HCT116 (cell line): ENCODE measurements at regions not wholly inside any gene's neighbourhood (a gene's known extent, or its start where the extent isn't known, plus 50 kb on each side); places are given as distances from the start of the nearest gene placed in this dataset.

Source experiments
- ATAC-seq: fragments of 200-7000 bp; cut with Tn5 transposase; 2 replicates; pipeline ENCODE4 v1.9.1; 2020; ENCODE audit warnings: mild to moderate bottlenecking, moderate library complexity
- BruUV-seq: library from RNA; stranded (reverse); fragments of 400-500 nt; replicated peaks from 2 replicates; lab custom pipeline; 2021; lab: Mats Ljungman, UMichigan
- CTCF ChIA-PET: fragments of 300-600 bp; sonication (Branson Sonifier 250); formaldehyde crosslinking; loops from one replicate; lab custom pipeline; 2021; ENCODE audit warnings: antibody characterized with exemption; lab: Charles Lee
- POLR2A ChIA-PET: fragments of 300-600, 350-600 bp; sonication (Branson Sonifier 250); formaldehyde crosslinking; loops from one replicate; lab custom pipeline; 2021; ENCODE audit warnings: antibody characterized with exemption; lab: Charles Lee
- RAD21 ChIA-PET, 2 experiments: fragments of 300-600 bp; sonication (Branson Sonifier 250); formaldehyde crosslinking; loops; one replicate each; lab custom pipeline; 2023; ENCODE audit warnings: low total read pairs in 2 of 2; ENCODE audit not compliant: uncharacterized antibody in 2 of 2, unreplicated experiment in 2 of 2, low non-redundant PET in 1 of 2; lab: Charles Lee
- DNase-seq: peaks from one replicate; pipeline ENCODE4 v3.0.0-alpha.2; 2010; ENCODE audit warnings: low read depth, low spot score
- H2AFZ ChIP-seq: fragments of 200-600 bp; shearing (Covaris generic), sonication (generic); 2 replicates; pipeline ENCODE4 v1.6.1; 2017; ENCODE audit warnings: low read depth, mixed run types, mixed read lengths, antibody characterized with exemption, low read length; ENCODE audit not compliant: poor library complexity, severe bottlenecking
- H3K27ac ChIP-seq: 2 replicates; pipeline ENCODE4 v1.5.1; 2012; ENCODE audit warnings: low read depth, low read length
- H3K27me3 ChIP-seq: fragments of 200-600 bp; sonication (generic); 2 replicates; pipeline ENCODE4 v1.6.1; 2016; ENCODE audit warnings: mixed run types, low read length, mixed read lengths; ENCODE audit not compliant: insufficient read depth
- H3K36me3 ChIP-seq, 2 experiments: fragments of 200-500 bp in 1 of 2; fragments of 200-600 bp in 1 of 2; sonication (Bioruptor generic) in 1 of 2; sonication (generic) in 1 of 2; 2 replicates each; pipeline versions ENCODE4 v1.5.1 to v1.6.1; 2014 to 2016; ENCODE audit warnings: low read length in 2 of 2, inconsistent platforms in 1 of 2, mixed read lengths in 1 of 2, mixed run types in 1 of 2; ENCODE audit not compliant: insufficient read depth in 2 of 2, control insufficient read depth in 1 of 2
- H3K4me1 ChIP-seq, 2 experiments: fragments of 200-600 bp in 1 of 2; sonication (generic) in 1 of 2; 2 replicates each; pipeline versions ENCODE4 v1.5.1 to v1.6.1; 2012 to 2017; ENCODE audit warnings: low read length in 2 of 2, inconsistent platforms in 1 of 2, mild to moderate bottlenecking in 1 of 2, mixed read lengths in 1 of 2, mixed run types in 1 of 2, moderate library complexity in 1 of 2; ENCODE audit not compliant: insufficient read depth in 2 of 2, control insufficient read depth in 1 of 2
- H3K4me2 ChIP-seq: fragments of 200-600 bp; sonication (generic); 2 replicates; pipeline ENCODE4 v1.6.1; 2017; ENCODE audit warnings: mixed run types, low read length, mixed read lengths
- H3K4me3 ChIP-seq, 2 experiments: fragments of 200-600 bp in 1 of 2; sonication (generic) in 1 of 2; replicated peaks in 1 of 2; 2 replicates each; pipeline ENCODE4 v1.5.1; 2011 to 2016; ENCODE audit warnings: low read length in 2 of 2, control low read depth in 1 of 2, low read depth in 1 of 2, mild to moderate bottlenecking in 1 of 2, mixed read lengths in 1 of 2, mixed run types in 1 of 2
- H3K79me2 ChIP-seq: fragments of 200-600 bp; sonication (generic); 2 replicates; pipeline ENCODE4 v1.6.1; 2017; ENCODE audit warnings: mild to moderate bottlenecking, mixed run types, low read length, moderate library complexity, mixed read lengths; ENCODE audit not compliant: insufficient read depth
- H3K9ac ChIP-seq: fragments of 200-600 bp; sonication (generic); 2 replicates; pipeline ENCODE4 v1.6.1; 2016; ENCODE audit warnings: low read length, mixed read lengths
- H3K9me2 ChIP-seq: fragments of 200-600 bp; sonication (generic), shearing (Covaris generic); 2 replicates; pipeline ENCODE4 v1.6.1; 2017; ENCODE audit warnings: mixed run types, mild to moderate bottlenecking, moderate library complexity; ENCODE audit not compliant: insufficient read depth
- H3K9me3 ChIP-seq, 2 experiments: fragments of 200-500 bp in 1 of 2; fragments of 200-600 bp in 1 of 2; sonication (Bioruptor generic) in 1 of 2; sonication (generic) in 1 of 2; 2 replicates each; pipeline ENCODE4 v1.6.1; 2014 to 2017; ENCODE audit warnings: low read length in 2 of 2, mixed read lengths in 2 of 2, inconsistent platforms in 1 of 2, low read depth in 1 of 2, mild to moderate bottlenecking in 1 of 2, mixed run types in 1 of 2, moderate library complexity in 1 of 2; ENCODE audit not compliant: control insufficient read depth in 1 of 2, insufficient read depth in 1 of 2
- H4K20me1 ChIP-seq: fragments of 200-600 bp; sonication (generic), shearing (Covaris generic); 2 replicates; pipeline ENCODE4 v1.6.1; 2017; ENCODE audit warnings: mixed run types, mild to moderate bottlenecking, moderate library complexity; ENCODE audit not compliant: insufficient read depth
- CEBPB ChIP-seq: IDR thresholded peaks from 2 replicates; pipeline ENCODE4 v1.6.1; 2012; ENCODE audit warnings: low read depth
- CTCF ChIP-seq, 3 experiments: fragments of 200-600 bp in 1 of 3; sonication (generic) in 1 of 3; IDR thresholded peaks in 2 of 3; conservative IDR thresholded peaks in 1 of 3; 2 replicates each; pipeline ENCODE4 v1.5.1; 2012 to 2017; ENCODE audit warnings: low read depth in 2 of 3, low read length in 2 of 3, antibody characterized with exemption in 1 of 3, borderline replicate concordance in 1 of 3, control low read depth in 1 of 3, mild to moderate bottlenecking in 1 of 3, mixed read lengths in 1 of 3, mixed run types in 1 of 3, moderate library complexity in 1 of 3; ENCODE audit not compliant: insufficient read depth in 1 of 3
- EZH2 ChIP-seq: fragments of 200-600 bp; sonication (generic); IDR thresholded peaks from 2 replicates; pipeline ENCODE4 v1.6.1; 2017; ENCODE audit warnings: antibody characterized with exemption, mixed run types
- POLR2A ChIP-seq: IDR thresholded peaks from 2 replicates; pipeline ENCODE4 v1.7.0; 2011; ENCODE audit warnings: borderline replicate concordance; ENCODE audit not compliant: insufficient read depth, insufficient read length; ENCODE audit errors: extremely low read depth
- POLR2AphosphoS5 ChIP-seq: IDR thresholded peaks from 2 replicates; pipeline ENCODE4 v1.6.1; 2011; ENCODE audit warnings: mild to moderate bottlenecking, low read depth, low read length, moderate library complexity
- REST ChIP-seq: IDR thresholded peaks from 2 replicates; pipeline ENCODE4 v1.6.1; 2012; ENCODE audit warnings: low read depth
- SIN3A ChIP-seq: IDR thresholded peaks from 2 replicates; pipeline ENCODE4 v1.6.1; 2012; ENCODE audit warnings: low read depth
- SRF ChIP-seq: IDR thresholded peaks from 2 replicates; pipeline ENCODE4 v1.6.1; 2012; ENCODE audit warnings: low read depth
- TCF7L2 ChIP-seq: IDR thresholded peaks from 2 replicates; pipeline ENCODE4 v1.7.0; 2011; ENCODE audit warnings: borderline replicate concordance, inconsistent platforms; ENCODE audit not compliant: insufficient read depth, insufficient read length; ENCODE audit errors: extremely low read depth
- ZBTB33 ChIP-seq: IDR thresholded peaks from 2 replicates; pipeline ENCODE4 v1.6.1; 2011; ENCODE audit warnings: mild to moderate bottlenecking, low read length, moderate library complexity; ENCODE audit not compliant: insufficient replicate concordance; ENCODE audit errors: extremely low read depth
- intact Hi-C: fragments of 100-400 bp; cut with micrococcal nuclease; formaldehyde crosslinking; loops from 2 replicates; pipeline ENCODE4 v1.10.0; 2022

- no peak overlapping the region for H3K4me2 ChIP-seq
- no peaks in the 10 kb centered on the region for H4K20me1 ChIP-seq
- no peaks in the 10 kb centered on the region for H3K36me3 ChIP-seq
- H2AFZ ChIP-seq = no peak overlapping the region
- peaks cover 7 to 17% of the 10 kb centered on the region in 2 experiments; a peak in 2 of 4 replicates for H3K9me3 ChIP-seq
- no peak for ATAC-seq
- no peak overlapping the region for H3K27ac ChIP-seq
- H3K4me3 ChIP-seq = no peak overlapping the region
- no peaks in the 10 kb centered on the region for H3K4me1 ChIP-seq
- ChIA-PET CTCF (no interaction called here), RAD21 (no interaction called here), POLR2A (no interaction called here)
- DNase-seq = no peak
- no peaks in the 10 kb centered on the region for H3K27me3 ChIP-seq
- TF ChIP-seq CTCF (IDR thresholded peaks at IDR 0.05 in 2 of 3, conservative IDR thresholded peaks at IDR 0.05 in 1 of 3; ENCODE audit: borderline replicate concordance in 1 of 3, insufficient read depth in 1 of 3, low read depth in 2 of 3, low read length in 2 of 3) (no peak), REST (no peak), TCF7L2 (no peak), POLR2A (no peak), EZH2 (no peak), SIN3A (no peak), SRF (no peak), CEBPB (no peak), POLR2AphosphoS5 (no peak), ZBTB33 (no peak)
- TF ChIP-seq, all 23 proteins: peak for 0
- H3K9me2 ChIP-seq = no peaks in the 10 kb centered on the region
- no TSS peak for BruUV-seq
- intact Hi-C loops = no loop called here
- H3K79me2 ChIP-seq = no peaks in the 10 kb centered on the region
- H3K9ac ChIP-seq = no peak overlapping the region
These were observed 102.9 kb upstream of the LRRN1 start for GRCh38 chr3:3696345-3696744.
